H9 (cell line): ENCODE measurements at regions not wholly inside any gene's neighbourhood (a gene's known extent, or its start where the extent isn't known, plus 50 kb on each side); places are given as distances from the start of the nearest gene placed in this dataset.

Experiments
- DNase-seq: peaks from one replicate; pipeline ENCODE4 v3.0.0-alpha.2; 2017
- H2AFZ ChIP-seq: one replicate; pipeline ENCODE4 v1.6.1; 2013; ENCODE audit warnings: mild to moderate bottlenecking, low read length, control low read depth, moderate library complexity
- H2AK5ac ChIP-seq: 2 replicates; pipeline ENCODE4 v1.6.1; 2013; ENCODE audit warnings: low read length, control low read depth, mixed read lengths; ENCODE audit not compliant: insufficient read length
- H2BK120ac ChIP-seq: one replicate; pipeline ENCODE4 v1.6.1; 2013; ENCODE audit warnings: low read depth, mild to moderate bottlenecking, low read length, control low read depth, inconsistent platforms; ENCODE audit not compliant: poor library complexity, severe bottlenecking
- H2BK12ac ChIP-seq: 2 replicates; pipeline ENCODE4 v1.6.1; 2013; ENCODE audit warnings: low read length, control low read depth, mixed read lengths, low read depth; ENCODE audit not compliant: insufficient read length
- H2BK15ac ChIP-seq: 2 replicates; pipeline ENCODE4 v1.6.1; 2013; ENCODE audit warnings: low read depth, low read length, control low read depth
- H2BK20ac ChIP-seq: one replicate; pipeline ENCODE4 v1.6.1; 2013; ENCODE audit warnings: low read depth, mild to moderate bottlenecking, low read length, control low read depth, inconsistent platforms; ENCODE audit not compliant: poor library complexity, severe bottlenecking
- H2BK5ac ChIP-seq: 2 replicates; pipeline ENCODE4 v1.6.1; 2013; ENCODE audit warnings: low read length, control low read depth, mixed read lengths; ENCODE audit not compliant: insufficient read length
- H3K14ac ChIP-seq: 2 replicates; pipeline ENCODE4 v1.6.1; 2013; ENCODE audit warnings: low read length, control low read depth; ENCODE audit not compliant: insufficient read depth
- H3K18ac ChIP-seq: 2 replicates; pipeline ENCODE4 v1.6.1; 2013; ENCODE audit warnings: low read depth, mild to moderate bottlenecking, mixed read lengths, low read length, control low read depth; ENCODE audit not compliant: insufficient read length
- H3K23ac ChIP-seq: 2 replicates; pipeline ENCODE4 v1.6.1; 2013; ENCODE audit warnings: low read length, control low read depth, mixed read lengths, low read depth; ENCODE audit not compliant: insufficient read length
- H3K23me2 ChIP-seq: 2 replicates; pipeline ENCODE4 v1.6.1; 2013; ENCODE audit warnings: low read depth, mild to moderate bottlenecking, mixed read lengths, low read length, control low read depth; ENCODE audit not compliant: insufficient read length, poor library complexity, severe bottlenecking
- H3K27ac ChIP-seq: 2 replicates; pipeline ENCODE4 v1.5.1; 2013; ENCODE audit warnings: low read length, control low read depth, mixed read lengths, low read depth; ENCODE audit not compliant: insufficient read length
- H3K27me3 ChIP-seq: 2 replicates; pipeline ENCODE4 v1.6.1; 2013; ENCODE audit warnings: low read length, control low read depth, inconsistent platforms; ENCODE audit not compliant: insufficient read depth
- H3K4ac ChIP-seq: 2 replicates; pipeline ENCODE4 v1.6.1; 2013; ENCODE audit warnings: low read depth, mild to moderate bottlenecking, control low read depth, inconsistent platforms, low read length, moderate library complexity
- H3K4me1 ChIP-seq: 2 replicates; pipeline ENCODE4 v1.6.1; 2013; ENCODE audit warnings: low read length, control low read depth, inconsistent platforms; ENCODE audit not compliant: insufficient read depth
- H3K4me2 ChIP-seq: 2 replicates; pipeline ENCODE4 v1.6.1; 2013; ENCODE audit warnings: low read length, control low read depth, mixed read lengths; ENCODE audit not compliant: insufficient read length, insufficient read depth
- H3K56ac ChIP-seq: 2 replicates; pipeline ENCODE4 v1.6.1; 2013; ENCODE audit warnings: low read depth, mild to moderate bottlenecking, mixed read lengths, low read length, control low read depth; ENCODE audit not compliant: insufficient read length
- H3K79me1 ChIP-seq: 2 replicates; pipeline ENCODE4 v1.6.1; 2013; ENCODE audit warnings: low read depth, mild to moderate bottlenecking, moderate library complexity, low read length, control low read depth, inconsistent platforms; ENCODE audit not compliant: insufficient read depth, poor library complexity, severe bottlenecking
- H3K79me2 ChIP-seq: 2 replicates; pipeline ENCODE4 v1.6.1; 2013; ENCODE audit warnings: low read length, control low read depth, inconsistent platforms; ENCODE audit not compliant: insufficient read depth
- H3K9ac ChIP-seq: 2 replicates; pipeline ENCODE4 v1.6.1; 2013; ENCODE audit warnings: low read length, control low read depth, mixed read lengths; ENCODE audit not compliant: insufficient read length; ENCODE audit errors: extremely low read depth
- H3K9me3 ChIP-seq: one replicate; pipeline ENCODE4 v1.6.1; 2013; ENCODE audit warnings: low read depth, low read length, inconsistent platforms; ENCODE audit not compliant: control insufficient read depth
- H3T11ph ChIP-seq: one replicate; pipeline ENCODE4 v1.6.1; 2013; ENCODE audit warnings: mild to moderate bottlenecking, low read length, control low read depth, inconsistent platforms
- H4K20me1 ChIP-seq: one replicate; pipeline ENCODE4 v1.6.1; 2013; ENCODE audit not compliant: control insufficient read depth, insufficient read length, insufficient read depth
- H4K5ac ChIP-seq: 2 replicates; pipeline ENCODE4 v1.6.1; 2013; ENCODE audit warnings: low read depth, mild to moderate bottlenecking, mixed read lengths, low read length, control low read depth; ENCODE audit not compliant: insufficient read length
- H4K8ac ChIP-seq: replicated peaks from 2 replicates; pipeline ENCODE4 v1.6.1; 2013; ENCODE audit warnings: low read length, control low read depth, mixed read lengths, low read depth; ENCODE audit not compliant: insufficient read length
- H4K91ac ChIP-seq: 2 replicates; pipeline ENCODE4 v1.6.1; 2013; ENCODE audit warnings: low read depth, mild to moderate bottlenecking, moderate library complexity, mixed read lengths, low read length, control low read depth; ENCODE audit not compliant: insufficient read length
- H3K27ac Mint-ChIP-seq, 3 experiments: 2 replicates in 2 of 3; 3 replicates in 1 of 3; pipeline ENCODE4 v1.8.0; 2020 to 2021; ENCODE audit warnings: mixed read lengths in 3 of 3, mild to moderate bottlenecking in 1 of 3, moderate library complexity in 1 of 3
- H3K27me3 Mint-ChIP-seq: 2 replicates; pipeline ENCODE4 v1.8.0; 2021; ENCODE audit warnings: low read depth, mild to moderate bottlenecking, moderate library complexity, mixed read lengths
- H3K36me3 Mint-ChIP-seq, 3 experiments: 2 replicates in 2 of 3; 3 replicates in 1 of 3; pipeline ENCODE4 v1.8.0; 2020 to 2021; ENCODE audit warnings: low read depth in 3 of 3, mixed read lengths in 3 of 3; ENCODE audit not compliant: insufficient read depth in 1 of 3
- H3K4me1 Mint-ChIP-seq, 2 experiments: 2 replicates each; pipeline ENCODE4 v1.8.0; 2020; ENCODE audit warnings: mixed read lengths in 2 of 2
- H3K4me3 Mint-ChIP-seq, 2 experiments: 2 replicates in 1 of 2; 3 replicates in 1 of 2; pipeline ENCODE4 v1.8.0; 2020 to 2021; ENCODE audit warnings: mild to moderate bottlenecking in 2 of 2, mixed read lengths in 2 of 2, moderate library complexity in 1 of 2
- H3K9me3 Mint-ChIP-seq, 2 experiments: 2 replicates in 1 of 2; 3 replicates in 1 of 2; pipeline ENCODE4 v1.8.0; 2020; ENCODE audit warnings: mild to moderate bottlenecking in 2 of 2, mixed read lengths in 2 of 2, moderate library complexity in 1 of 2
- CTCF ChIP-seq: fragments of 200-600 bp; sonication (generic); conservative IDR thresholded peaks from 3 replicates; pipeline ENCODE4 v1.8.0; 2021; ENCODE audit warnings: antibody characterized with exemption, mild to moderate bottlenecking
- WGBS: extraction: QIAGEN DNeasy Blood & Tissue Kit; methylation state at CpG from one replicate; pipeline ENCODE4 v1.1.7; 2013; ENCODE audit warnings: missing lambda C conversion rate, low lambda C conversion rate, mixed read lengths; ENCODE audit not compliant: insufficient read length; ENCODE audit errors: extremely low coverage; 5-methylcytosine and 5-hydroxymethylcytosine counted together

GRCh38 chr18:47709556-47709955 lies 220.9 kb downstream of the SMAD2 start:
- H3K18ac ChIP-seq = no peak overlapping the region
- no peak overlapping the region for H3K56ac ChIP-seq
- no peak for TF ChIP-seq CTCF
- no peak overlapping the region for H4K8ac ChIP-seq
- no peak overlapping the region for H3K23ac ChIP-seq
- H3K4me1 ChIP-seq = no peaks in the 10 kb centered on the region
- no peaks in the 10 kb centered on the region for H3K23me2 ChIP-seq
- H3K9me3 ChIP-seq = no peaks in the 10 kb centered on the region
- H2BK5ac ChIP-seq = no peak overlapping the region
- no peak overlapping the region for H2BK15ac ChIP-seq
- Mint-ChIP-seq H3K27me3 (peaks cover 5% of the 10 kb centered on the region), H3K36me3 (no peaks in the 10 kb centered on the region), H3K9me3 (no peaks in the 10 kb centered on the region), H3K27ac (no peak overlapping the region), H3K4me3 (no peak overlapping the region), H3K4me1 (no peaks in the 10 kb centered on the region)
- no peaks in the 10 kb centered on the region for H3K79me1 ChIP-seq
- no peaks in the 10 kb centered on the region for H4K20me1 ChIP-seq
- DNase-seq = no peak
- no peak overlapping the region for H2BK20ac ChIP-seq
- no peak overlapping the region for H4K5ac ChIP-seq
- H2AFZ ChIP-seq = no peak overlapping the region
- no peak overlapping the region for H3K9ac ChIP-seq
- no peak overlapping the region for H3T11ph ChIP-seq
- no peak overlapping the region for H3K4ac ChIP-seq
- H3K79me2 ChIP-seq = no peaks in the 10 kb centered on the region
- no peak overlapping the region for H4K91ac ChIP-seq
- no peak overlapping the region for H3K27ac ChIP-seq
- no CpG with 5 or more reads among the region's 4 CpGs for WGBS
- no peak overlapping the region for H2BK120ac ChIP-seq
- no peak overlapping the region for H3K14ac ChIP-seq
- no peaks in the 10 kb centered on the region for H3K27me3 ChIP-seq
- H2BK12ac ChIP-seq = no peak overlapping the region
- H2AK5ac ChIP-seq = no peak overlapping the region
- H3K4me2 ChIP-seq = no peak overlapping the region
